Endothelial cell of umbilical vein (primary cell): ENCODE measurements at regions not wholly inside any gene's neighbourhood (a gene's known extent, or its start where the extent isn't known, plus 50 kb on each side); places are given as distances from the start of the nearest gene placed in this dataset.

Experiments used
- BruUV-seq: library from RNA; stranded (reverse); fragments of 400-500 nt; replicated peaks from 2 replicates; lab custom pipeline; 2021; lab: Mats Ljungman, UMichigan
- CTCF ChIA-PET: fragments of 300-600, 350-600 bp; sonication (Branson Sonifier 250); formaldehyde crosslinking; loops from one replicate; lab custom pipeline; 2021; ENCODE audit warnings: antibody characterized with exemption, inconsistent platforms; lab: Charles Lee
- POLR2A ChIA-PET: fragments of 300-600, 350-600 bp; sonication (Branson Sonifier 250); formaldehyde crosslinking; loops from one replicate; lab custom pipeline; 2021; ENCODE audit warnings: antibody characterized with exemption, inconsistent platforms; lab: Charles Lee
- DNase-seq: peaks from one replicate; pipeline ENCODE4 v3.0.0-alpha.2; 2011; ENCODE audit warnings: low read depth, low spot score
- FAIRE-seq: peaks from 2 replicates; lab custom pipeline; 2011; peaks lifted over from hg19 to GRCh38; lab: Jason Lieb, UNC
- H2AFZ ChIP-seq: 2 replicates; pipeline ENCODE4 v1.6.0; 2012; ENCODE audit warnings: low read depth, low read length, control low read depth, inconsistent platforms
- H3K27ac ChIP-seq: 2 replicates; pipeline ENCODE4 v1.5.1; 2011; ENCODE audit warnings: low read depth, mild to moderate bottlenecking, control low read depth, low read length, moderate library complexity; ENCODE audit not compliant: insufficient read depth
- H3K27me3 ChIP-seq, 2 experiments: 2 replicates each; pipeline versions ENCODE4 v1.6.0 to v1.6.1; 2011; ENCODE audit warnings: low read length in 2 of 2, mixed read lengths in 1 of 2; ENCODE audit not compliant: control insufficient read depth in 2 of 2, insufficient read depth in 2 of 2
- H3K36me3 ChIP-seq, 2 experiments: 2 replicates in 1 of 2; 3 replicates in 1 of 2; pipeline ENCODE4 v1.5.1; 2011; ENCODE audit warnings: low read length in 2 of 2, mild to moderate bottlenecking in 1 of 2, moderate library complexity in 1 of 2; ENCODE audit not compliant: control insufficient read depth in 2 of 2, insufficient read depth in 2 of 2; ENCODE audit errors: extremely low read depth in 1 of 2
- H3K4me1 ChIP-seq: 3 replicates; pipeline ENCODE4 v1.5.1; 2011; ENCODE audit warnings: mild to moderate bottlenecking, low read length; ENCODE audit not compliant: control insufficient read depth, insufficient read depth; ENCODE audit errors: extremely low read depth
- H3K4me2 ChIP-seq: 2 replicates; pipeline ENCODE4 v1.6.1; 2011; ENCODE audit warnings: low read length, control low read depth, mixed read lengths; ENCODE audit not compliant: insufficient read depth
- H3K4me3 ChIP-seq, 3 experiments: fragments of 200-600 bp in 1 of 3; sonication (generic), shearing (Covaris generic) in 1 of 3; replicated peaks in 1 of 3; 2 replicates each; pipeline ENCODE4 v1.5.1; 2011 to 2016; ENCODE audit warnings: control low read depth in 3 of 3, low read length in 3 of 3, mild to moderate bottlenecking in 2 of 3, inconsistent platforms in 1 of 3, low read depth in 1 of 3, moderate library complexity in 1 of 3; ENCODE audit not compliant: insufficient read depth in 1 of 3
- H3K79me2 ChIP-seq: 2 replicates; pipeline ENCODE4 v1.6.0; 2012; ENCODE audit warnings: low read length, inconsistent platforms; ENCODE audit not compliant: control insufficient read depth, insufficient read depth
- H3K9ac ChIP-seq: replicated peaks from 2 replicates; pipeline ENCODE3; 2011; ENCODE audit warnings: low read length, control low read depth; ENCODE audit not compliant: insufficient read depth; ENCODE audit errors: extremely low read depth
- H3K9me1 ChIP-seq: replicated peaks from 3 replicates; pipeline ENCODE4 v1.6.0; 2011; ENCODE audit warnings: mild to moderate bottlenecking, low read length; ENCODE audit not compliant: control insufficient read depth, insufficient read depth; ENCODE audit errors: extremely low read depth
- H3K9me3 ChIP-seq: replicated peaks from 2 replicates; pipeline ENCODE4 v1.5.1; 2012; ENCODE audit warnings: low read length, inconsistent platforms; ENCODE audit not compliant: control insufficient read depth, insufficient read depth
- H4K20me1 ChIP-seq: replicated peaks from 2 replicates; pipeline ENCODE3; 2011; ENCODE audit warnings: mild to moderate bottlenecking, low read length; ENCODE audit not compliant: control insufficient read depth, insufficient read depth; ENCODE audit errors: extremely low read depth
- EZH2 ChIP-seq: IDR thresholded peaks from 2 replicates; pipeline ENCODE4 v1.6.1; 2012; ENCODE audit warnings: borderline replicate concordance, low read depth, mild to moderate bottlenecking, moderate library complexity, low read length, inconsistent platforms; ENCODE audit not compliant: severe bottlenecking
- FOS ChIP-seq: IDR thresholded peaks from 2 replicates; pipeline ENCODE4 v1.6.1; 2011; ENCODE audit warnings: mild to moderate bottlenecking, low read length, moderate library complexity, borderline replicate concordance; ENCODE audit not compliant: insufficient read depth
- GATA2 ChIP-seq: IDR thresholded peaks from 2 replicates; pipeline ENCODE4 v1.7.0; 2011; ENCODE audit warnings: low read depth, mild to moderate bottlenecking, moderate library complexity, mixed read lengths, low read length; ENCODE audit not compliant: insufficient read length, insufficient read depth
- JUN ChIP-seq: IDR thresholded peaks from 2 replicates; pipeline ENCODE4 v1.6.1; 2011; ENCODE audit warnings: borderline replicate concordance, low read depth; ENCODE audit not compliant: insufficient read length, insufficient read depth
- MYC ChIP-seq: IDR thresholded peaks from one replicate; pipeline ENCODE4 v1.6.1; 2011; ENCODE audit warnings: mild to moderate bottlenecking, low read depth, low read length
- POLR2A ChIP-seq: IDR thresholded peaks from 2 replicates; pipeline ENCODE4 v1.6.1; 2012; ENCODE audit warnings: low read depth, mild to moderate bottlenecking, control low read depth, low read length
- POLR2AphosphoS5 ChIP-seq: IDR thresholded peaks from 2 replicates; pipeline ENCODE4 v1.6.1; 2012; ENCODE audit warnings: low read depth, mild to moderate bottlenecking, control low read depth, low read length, moderate library complexity; ENCODE audit not compliant: insufficient read depth
- dilution Hi-C: fragments of 300-500 bp; cut with MboI; formaldehyde crosslinking; loops from one replicate; pipeline ENCODE4 v1.15.0; 2019; ENCODE audit warnings: low sequenced_read_pairs; ENCODE audit not compliant: extremely low pct_ligation_motif_present
- intact Hi-C: fragments of 100-400 bp; cut with micrococcal nuclease; formaldehyde crosslinking; loops from one replicate; pipeline ENCODE4 v1.10.0; 2022
- TF ChIP-seq, protein P1 (sequence below), 2 donors: IDR thresholded peaks; 1 replicate in 1 of 2; 2 replicates in 1 of 2; pipeline ENCODE4 v1.5.1; 2011; ENCODE audit warnings: low read length in 2 of 2, mild to moderate bottlenecking in 2 of 2, moderate library complexity in 2 of 2, control low read depth in 1 of 2, inconsistent platforms in 1 of 2, low read depth in 1 of 2; ENCODE audit not compliant: insufficient read depth in 1 of 2; ENCODE audit errors: extremely low read depth in 1 of 2
- TF ChIP-seq, protein P2 (sequence below): IDR thresholded peaks from 2 replicates; pipeline ENCODE4 v1.6.1; 2011; ENCODE audit not compliant: insufficient read depth, insufficient read length

DNA sequence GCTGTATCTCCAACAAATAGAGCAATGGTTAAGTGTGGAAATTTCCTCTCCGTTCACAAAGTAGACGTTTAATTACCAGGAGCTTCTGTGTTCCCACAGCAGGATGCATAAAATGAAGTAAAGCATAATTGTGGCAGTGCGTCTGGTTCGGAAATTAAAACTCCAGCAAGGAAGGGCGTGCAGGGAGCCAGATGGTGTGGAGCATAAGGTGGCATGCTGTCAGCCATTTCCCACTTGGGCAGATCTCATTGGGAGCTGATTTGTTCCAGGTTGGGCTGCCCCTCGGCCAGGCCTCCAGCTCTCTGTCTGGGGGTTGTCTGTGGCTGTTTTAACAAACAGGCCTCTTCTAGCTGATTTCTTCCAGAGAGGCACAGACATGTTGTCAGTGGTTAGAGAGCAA lies 182.1 kb upstream of the CLNK start:
- no peaks in the 10 kb centered on the region for H3K79me2 ChIP-seq
- ChIA-PET CTCF (no interaction called here), POLR2A (no interaction called here)
- intact Hi-C loops (no loop called here), dilution Hi-C loops (no loop called here)
- H3K4me3 ChIP-seq, result no peak overlapping the region
- H3K4me2 ChIP-seq, result no peak overlapping the region
- no peak for DNase-seq
- no peaks in the 10 kb centered on the region for H3K36me3 ChIP-seq
- H3K4me1 ChIP-seq, result no peaks in the 10 kb centered on the region
- no peaks in the 10 kb centered on the region for H3K9me3 ChIP-seq
- H3K27me3 ChIP-seq, result no peaks in the 10 kb centered on the region
- no peak overlapping the region for H2AFZ ChIP-seq
- FAIRE-seq, result no peak
- H3K9me1 ChIP-seq, result no peaks in the 10 kb centered on the region
- TF ChIP-seq FOS, result no peak
- TF ChIP-seq, protein P1, sequence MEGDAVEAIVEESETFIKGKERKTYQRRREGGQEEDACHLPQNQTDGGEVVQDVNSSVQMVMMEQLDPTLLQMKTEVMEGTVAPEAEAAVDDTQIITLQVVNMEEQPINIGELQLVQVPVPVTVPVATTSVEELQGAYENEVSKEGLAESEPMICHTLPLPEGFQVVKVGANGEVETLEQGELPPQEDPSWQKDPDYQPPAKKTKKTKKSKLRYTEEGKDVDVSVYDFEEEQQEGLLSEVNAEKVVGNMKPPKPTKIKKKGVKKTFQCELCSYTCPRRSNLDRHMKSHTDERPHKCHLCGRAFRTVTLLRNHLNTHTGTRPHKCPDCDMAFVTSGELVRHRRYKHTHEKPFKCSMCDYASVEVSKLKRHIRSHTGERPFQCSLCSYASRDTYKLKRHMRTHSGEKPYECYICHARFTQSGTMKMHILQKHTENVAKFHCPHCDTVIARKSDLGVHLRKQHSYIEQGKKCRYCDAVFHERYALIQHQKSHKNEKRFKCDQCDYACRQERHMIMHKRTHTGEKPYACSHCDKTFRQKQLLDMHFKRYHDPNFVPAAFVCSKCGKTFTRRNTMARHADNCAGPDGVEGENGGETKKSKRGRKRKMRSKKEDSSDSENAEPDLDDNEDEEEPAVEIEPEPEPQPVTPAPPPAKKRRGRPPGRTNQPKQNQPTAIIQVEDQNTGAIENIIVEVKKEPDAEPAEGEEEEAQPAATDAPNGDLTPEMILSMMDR (IDR thresholded peaks at IDR 0.05; ENCODE audit: extremely low read depth in 1 of 2, insufficient read depth in 1 of 2, low read depth in 1 of 2, low read length in 2 of 2), result no peak
- no peak for TF ChIP-seq GATA2
- TF ChIP-seq JUN, result no peak
- TF ChIP-seq, protein P2, sequence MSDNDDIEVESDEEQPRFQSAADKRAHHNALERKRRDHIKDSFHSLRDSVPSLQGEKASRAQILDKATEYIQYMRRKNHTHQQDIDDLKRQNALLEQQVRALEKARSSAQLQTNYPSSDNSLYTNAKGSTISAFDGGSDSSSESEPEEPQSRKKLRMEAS, result no peak
- TF ChIP-seq POLR2A, result no peak
- no peak for TF ChIP-seq POLR2AphosphoS5
- TF ChIP-seq EZH2, result no peak
- TF ChIP-seq MYC, result no peak
- H3K9ac ChIP-seq, result no peak overlapping the region
- no TSS peak for BruUV-seq
- no peak overlapping the region for H3K27ac ChIP-seq
- H4K20me1 ChIP-seq, result no peaks in the 10 kb centered on the region
